HG02884 (cell line): ENCODE measurements at regions not wholly inside any gene's neighbourhood (a gene's known extent, or its start where the extent isn't known, plus 50 kb on each side); places are given as distances from the start of the nearest gene placed in this dataset.
"Not testable (repeated sequence)": the region's sequence is repeated elsewhere in the genome, so short reads cannot be mapped to it uniquely, and the experiment has no call there.

Source experiments
- ATAC-seq: cut with Tn5 transposase; IDR thresholded peaks from one replicate; pipeline ENCODE4 v1.9.1; 2021; ENCODE audit warnings: mild to moderate bottlenecking, moderate library complexity; ENCODE audit not compliant: unreplicated experiment

GRCh38 chr7:118404211-118404610 is 179.7 kb downstream of the ANKRD7 start:
- no peak for ATAC-seq

- ATAC-seq: no peak
These were observed 193.9 kb downstream of the ANKRD7 start for GRCh38 chr7:118418433-118418832.

- ATAC-seq: no peak
These were observed 196.4 kb downstream of the ANKRD7 start for GRCh38 chr7:118420888-118421287.

GRCh38 chr7:118429141-118429540 is 204.6 kb downstream of the ANKRD7 start:
- ATAC-seq: no peak

- no peak for ATAC-seq
These were observed 212.2 kb downstream of the ANKRD7 start for GRCh38 chr7:118436663-118437062.

GRCh38 chr7:118449030-118449429 is 224.5 kb downstream of the ANKRD7 start:
- not testable (repeated sequence) for ATAC-seq

GRCh38 chr7:118449797-118450567 is 225.5 kb downstream of the ANKRD7 start:
- ATAC-seq: no peak

- no peak for ATAC-seq
These were observed 227.6 kb downstream of the ANKRD7 start for GRCh38 chr7:118452128-118452527.

- no peak for ATAC-seq
These were observed 242.9 kb downstream of the ANKRD7 start for GRCh38 chr7:118467381-118467780.

GRCh38 chr7:118472581-118472980 is 248.1 kb downstream of the ANKRD7 start:
- no peak for ATAC-seq

- no peak for ATAC-seq
These were observed 248.8 kb downstream of the ANKRD7 start for GRCh38 chr7:118473271-118473670.

- no peak for ATAC-seq
These were observed 251.5 kb downstream of the ANKRD7 start for GRCh38 chr7:118476036-118476435.

- no peak for ATAC-seq
These were observed 252.5 kb downstream of the ANKRD7 start for GRCh38 chr7:118477036-118477435.

GRCh38 chr7:118478236-118478635 is 253.7 kb downstream of the ANKRD7 start:
- ATAC-seq: no peak

- no peak for ATAC-seq
These were observed 254.4 kb downstream of the ANKRD7 start for GRCh38 chr7:118478931-118479330.

GRCh38 chr7:118492466-118492865 is 268.0 kb downstream of the ANKRD7 start:
- ATAC-seq: no peak

- no peak for ATAC-seq
These were observed 271.7 kb downstream of the ANKRD7 start for GRCh38 chr7:118496138-118496644.

GRCh38 chr7:118502235-118502634 is 277.7 kb downstream of the ANKRD7 start:
- no peak for ATAC-seq

- no peak for ATAC-seq
These were observed 286.6 kb downstream of the ANKRD7 start for GRCh38 chr7:118511146-118511545.

- no peak for ATAC-seq
These were observed 292.8 kb downstream of the ANKRD7 start for GRCh38 chr7:118517275-118517674.

GRCh38 chr7:118525020-118525419 is 300.5 kb downstream of the ANKRD7 start:
- no peak for ATAC-seq

- no peak for ATAC-seq
These were observed 307.1 kb downstream of the ANKRD7 start for GRCh38 chr7:118531566-118531965.

GRCh38 chr7:118559207-118559606 is 334.7 kb downstream of the ANKRD7 start:
- ATAC-seq: no peak
